ENCODE measurements at regions not wholly inside any gene's neighbourhood (a gene's known extent, or its start where the extent isn't known, plus 50 kb on each side); places are given as distances from the start of the nearest gene placed in this dataset.

DNA sequence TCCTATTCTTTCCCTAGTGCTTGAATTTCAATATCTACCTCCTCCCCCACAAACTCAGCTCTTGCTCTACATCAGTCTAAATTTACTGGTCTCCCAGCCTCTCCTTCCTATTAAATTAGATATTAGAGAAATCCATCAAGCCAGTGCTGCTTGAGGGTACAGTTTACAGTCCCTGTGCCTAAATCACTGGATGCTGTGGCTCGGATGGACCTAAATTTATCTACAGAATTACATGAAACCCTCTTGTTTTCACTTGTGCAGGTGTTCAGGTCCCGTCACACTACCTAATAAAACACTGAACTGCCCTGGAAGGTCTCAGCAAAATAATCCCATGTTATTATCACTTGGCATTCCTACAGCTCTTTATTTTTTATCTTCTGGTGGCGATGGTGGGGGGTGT, 134.7 kb upstream of the E2F8 start:
- no peak for DNase-seq
- in situ Hi-C loops (cut with HindIII; ENCODE audit: low pct_ligation_motif_present, low pct_unique_long_range_greater_than_20kb, low sequenced_read_pairs), result no loop called here

- in situ Hi-C loops (cut with HindIII; ENCODE audit: low pct_ligation_motif_present, low pct_unique_long_range_greater_than_20kb, low sequenced_read_pairs), result no loop called here
- DNase-seq, result peak; percentile 84
Observed at GRCh38 chr11:19374151-19374569, 133.4 kb upstream of the E2F8 start.

DNA sequence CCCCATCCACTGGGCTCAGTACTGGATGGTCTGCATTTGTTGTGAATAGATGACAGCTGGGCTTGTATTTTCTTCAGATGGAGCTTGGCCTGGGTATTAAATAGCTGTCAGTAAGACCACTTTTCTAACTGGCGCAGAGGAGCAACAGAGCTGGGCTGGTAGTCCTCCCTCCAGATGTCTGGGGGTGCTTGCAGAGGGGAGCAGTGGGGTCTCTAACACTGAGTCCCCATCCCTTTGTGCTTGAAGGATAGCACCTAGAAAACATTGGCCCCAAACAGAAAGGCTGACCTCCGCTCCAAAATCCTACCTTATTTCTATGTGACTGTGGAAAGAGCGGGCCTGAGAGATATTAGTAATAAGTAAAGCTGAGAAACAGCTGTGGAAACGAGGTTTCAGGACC, 131.6 kb upstream of the E2F8 start:
- in situ Hi-C loops (cut with HindIII; ENCODE audit: low pct_ligation_motif_present, low pct_unique_long_range_greater_than_20kb, low sequenced_read_pairs), result no loop called here
- DNase-seq, result no peak

- no peak for DNase-seq
- in situ Hi-C loops (cut with HindIII; ENCODE audit: low pct_ligation_motif_present, low pct_unique_long_range_greater_than_20kb, low sequenced_read_pairs), result no loop called here
Observed at GRCh38 chr11:19370100-19370861, 129.5 kb upstream of the E2F8 start.

DNA sequence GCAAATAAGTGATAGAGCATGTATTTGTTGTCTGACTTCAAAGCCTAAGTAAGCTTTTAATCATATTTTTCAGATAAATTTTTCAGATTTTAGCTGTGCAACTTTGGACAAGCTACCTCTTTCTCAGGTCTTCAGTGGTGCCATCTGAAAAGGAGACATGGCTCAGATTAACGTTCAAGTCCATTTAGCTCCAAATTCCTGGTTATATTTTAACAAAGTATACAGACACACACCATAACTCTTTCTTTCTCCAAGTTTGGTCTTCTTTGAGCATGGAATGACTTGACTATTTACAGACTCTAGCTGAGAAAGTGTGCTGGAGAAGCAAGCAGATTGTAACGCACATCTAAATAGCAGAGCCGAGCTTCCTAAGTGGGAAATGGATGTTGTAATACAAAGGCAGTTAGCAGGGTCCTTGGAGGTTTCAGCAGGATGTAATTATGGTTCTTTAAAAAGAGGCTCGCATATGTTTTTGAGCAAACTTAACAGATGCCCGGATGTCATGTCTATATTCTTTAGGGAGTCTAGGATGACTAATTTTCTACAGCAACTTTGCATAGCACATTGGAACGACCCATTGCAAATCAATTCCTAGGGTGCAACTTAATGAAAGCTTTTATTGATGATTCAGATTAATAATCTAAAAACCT, 128.1 kb upstream of the E2F8 start:
- in situ Hi-C loops (cut with HindIII; ENCODE audit: low pct_ligation_motif_present, low pct_unique_long_range_greater_than_20kb, low sequenced_read_pairs), result no loop called here

DNA sequence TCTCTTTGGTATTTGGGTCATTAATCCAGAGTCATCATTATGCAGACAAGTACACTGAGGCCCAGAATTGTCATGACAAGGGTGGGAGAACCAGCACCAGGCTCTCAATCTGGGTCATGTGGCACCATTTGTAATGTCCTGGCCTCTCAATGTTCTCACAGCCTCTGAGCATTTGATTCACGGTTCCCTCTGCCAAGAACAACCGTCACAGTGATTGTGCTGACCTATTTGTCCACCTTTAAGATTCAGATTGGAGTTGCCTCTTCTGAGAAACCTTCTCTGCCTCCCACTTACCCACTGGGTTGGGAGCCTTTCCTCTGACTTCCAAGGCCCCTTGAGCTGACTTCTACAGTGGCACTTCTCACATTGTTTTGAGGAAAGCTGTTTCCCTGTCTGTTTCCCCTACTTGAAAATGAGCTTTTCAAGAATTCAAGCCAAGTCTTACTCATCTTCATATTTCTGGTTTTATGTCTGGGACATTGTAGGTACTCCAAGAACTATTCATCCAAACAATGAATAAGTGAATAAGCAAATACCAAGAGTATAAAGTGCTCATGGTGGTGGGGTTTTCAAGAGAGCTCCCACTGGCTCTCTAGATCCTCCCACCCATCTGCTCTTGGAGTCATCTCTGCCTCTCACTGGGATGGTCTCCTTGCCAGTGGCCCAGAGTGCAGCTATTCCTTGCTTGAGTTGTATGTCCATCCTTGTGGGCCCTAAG, 126.4 kb upstream of the E2F8 start:
- peak; percentile 15 for DNase-seq
- in situ Hi-C loops (cut with HindIII; ENCODE audit: low pct_ligation_motif_present, low pct_unique_long_range_greater_than_20kb, low sequenced_read_pairs), result no loop called here

More for the DNA sequence above, 128.1 kb upstream of the E2F8 start:
- DNase-seq, result no peak

DNA sequence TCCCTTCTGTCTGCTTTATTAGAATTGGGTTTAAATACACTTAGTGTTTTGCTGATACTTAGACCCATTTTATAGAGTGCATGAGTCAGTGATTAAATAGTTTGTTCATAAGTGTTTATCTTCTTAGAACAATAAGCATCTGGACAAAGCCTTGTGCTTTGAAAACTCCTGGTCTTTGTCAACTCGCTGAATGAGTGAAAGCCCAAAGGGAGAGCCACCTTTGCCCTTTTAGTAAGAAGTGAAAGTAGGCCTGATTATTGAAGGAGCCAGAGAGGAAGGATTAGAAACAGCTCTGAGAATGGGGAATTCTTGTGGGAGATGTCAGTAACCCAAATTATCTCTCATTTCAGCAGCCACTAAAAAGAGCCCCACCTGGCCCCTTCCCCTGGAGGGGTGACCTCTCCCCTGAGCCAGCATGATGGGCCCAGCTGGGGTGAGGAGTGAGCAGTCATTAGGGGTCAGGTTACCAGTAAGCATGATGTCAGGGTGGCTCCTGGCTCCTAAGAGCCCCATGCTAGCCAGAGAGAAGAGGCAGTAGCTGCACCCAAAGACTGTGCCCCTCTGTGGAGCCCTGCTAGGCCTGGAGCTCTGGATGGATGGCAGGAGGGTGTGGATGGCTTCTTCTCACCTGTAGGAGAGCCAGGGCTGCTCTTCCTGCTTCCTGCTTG, 125.1 kb upstream of the E2F8 start:
- DNase-seq, result no peak
- in situ Hi-C loops (cut with HindIII; ENCODE audit: low pct_ligation_motif_present, low pct_unique_long_range_greater_than_20kb, low sequenced_read_pairs), result no loop called here

DNA sequence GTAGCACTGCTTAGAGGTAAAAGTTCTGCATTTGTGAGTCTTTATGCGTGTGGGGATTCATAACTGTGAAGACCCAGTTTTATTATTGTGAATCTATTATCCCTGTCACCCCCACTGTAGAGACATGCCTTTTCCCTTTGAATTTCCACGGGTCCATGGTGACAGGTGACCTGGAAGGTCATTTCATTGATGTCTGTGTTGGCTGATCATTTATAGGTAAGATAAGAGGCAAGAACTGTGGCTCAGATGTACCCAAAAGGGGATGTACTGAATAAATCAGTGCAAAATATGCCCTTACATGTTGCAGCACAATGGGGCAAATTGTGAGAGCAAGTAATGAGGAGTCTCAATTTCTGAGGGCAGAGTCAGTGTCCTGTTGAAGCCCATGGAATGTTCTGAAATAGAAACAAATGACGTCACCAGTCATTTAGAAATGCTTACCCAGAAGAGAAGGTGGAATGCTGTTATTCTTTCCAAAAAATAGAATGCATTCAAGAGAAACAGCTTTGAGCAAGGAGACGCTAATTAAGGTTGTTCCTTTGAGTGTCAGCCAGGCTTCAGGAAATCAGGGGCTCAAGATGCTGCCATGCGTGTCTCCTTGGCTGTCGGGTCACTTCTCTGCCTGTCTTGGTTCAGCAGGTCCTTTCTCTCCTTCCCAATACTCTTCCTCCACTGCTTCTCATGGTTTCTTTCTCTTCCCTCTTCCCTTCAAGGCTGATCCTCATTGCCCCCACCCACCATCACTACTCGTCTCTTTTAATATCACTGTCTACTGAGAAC, 118.7 kb upstream of the E2F8 start:
- in situ Hi-C loops (cut with HindIII; ENCODE audit: low pct_ligation_motif_present, low pct_unique_long_range_greater_than_20kb, low sequenced_read_pairs), result no loop called here
- no peak for DNase-seq

DNA sequence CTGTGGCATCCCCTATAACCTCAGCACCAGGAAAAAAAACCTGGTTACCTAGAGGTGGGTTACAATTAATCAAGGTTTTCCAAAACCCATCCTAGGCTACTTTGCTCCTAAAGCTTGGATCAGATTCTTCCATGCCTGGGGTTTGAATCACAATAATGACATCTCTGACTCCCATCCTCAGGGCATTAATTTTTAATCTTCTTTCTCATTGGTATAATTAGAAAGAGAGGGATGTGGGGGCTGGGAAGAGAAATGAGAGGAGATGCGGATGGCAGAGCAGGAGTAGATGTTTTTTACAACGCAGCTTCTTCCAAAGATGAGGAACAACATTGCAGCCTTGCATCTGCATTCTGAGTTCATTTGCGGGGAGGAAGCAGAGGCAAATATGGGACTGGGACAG, 117.2 kb upstream of the E2F8 start:
- DNase-seq, result no peak
- in situ Hi-C loops (cut with HindIII; ENCODE audit: low pct_ligation_motif_present, low pct_unique_long_range_greater_than_20kb, low sequenced_read_pairs), result no loop called here

GRCh38 chr11:19355601-19356000, 114.9 kb upstream of the E2F8 start:
- in situ Hi-C loops (cut with HindIII; ENCODE audit: low pct_ligation_motif_present, low pct_unique_long_range_greater_than_20kb, low sequenced_read_pairs), result no loop called here
- no peak for DNase-seq

DNA sequence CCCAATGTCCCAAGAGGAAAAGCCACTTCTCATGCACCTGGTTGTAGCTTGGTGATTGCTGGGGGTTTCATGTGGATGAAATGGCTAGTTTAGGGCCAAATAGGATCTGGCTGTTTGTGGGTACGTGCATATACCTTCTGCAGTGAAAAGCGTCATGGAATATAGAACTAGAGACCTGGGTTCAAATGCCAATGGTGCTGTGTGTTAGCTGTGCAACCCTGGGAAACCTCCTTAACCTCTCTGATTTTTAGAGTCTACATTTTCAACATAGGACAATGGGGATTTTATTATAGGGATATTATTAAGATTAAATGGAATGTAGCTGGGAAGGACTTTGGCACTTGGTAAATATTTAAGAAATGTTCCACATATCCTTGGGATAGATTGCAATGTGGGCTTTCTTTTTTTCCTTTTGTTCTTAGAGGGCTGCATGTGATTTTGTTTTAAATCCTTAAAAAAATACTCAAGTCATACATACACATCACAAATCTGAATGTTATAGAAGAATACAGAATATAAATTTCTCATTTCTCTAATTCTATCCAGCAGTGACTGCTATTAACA, 112.6 kb upstream of the E2F8 start:
- in situ Hi-C loops (cut with HindIII; ENCODE audit: low pct_ligation_motif_present, low pct_unique_long_range_greater_than_20kb, low sequenced_read_pairs), result no loop called here
- DNase-seq, result no peak

- no peak for DNase-seq
- in situ Hi-C loops (cut with HindIII; ENCODE audit: low pct_ligation_motif_present, low pct_unique_long_range_greater_than_20kb, low sequenced_read_pairs), result no loop called here
Observed at GRCh38 chr11:19352771-19353160, 112.0 kb upstream of the E2F8 start.

DNA sequence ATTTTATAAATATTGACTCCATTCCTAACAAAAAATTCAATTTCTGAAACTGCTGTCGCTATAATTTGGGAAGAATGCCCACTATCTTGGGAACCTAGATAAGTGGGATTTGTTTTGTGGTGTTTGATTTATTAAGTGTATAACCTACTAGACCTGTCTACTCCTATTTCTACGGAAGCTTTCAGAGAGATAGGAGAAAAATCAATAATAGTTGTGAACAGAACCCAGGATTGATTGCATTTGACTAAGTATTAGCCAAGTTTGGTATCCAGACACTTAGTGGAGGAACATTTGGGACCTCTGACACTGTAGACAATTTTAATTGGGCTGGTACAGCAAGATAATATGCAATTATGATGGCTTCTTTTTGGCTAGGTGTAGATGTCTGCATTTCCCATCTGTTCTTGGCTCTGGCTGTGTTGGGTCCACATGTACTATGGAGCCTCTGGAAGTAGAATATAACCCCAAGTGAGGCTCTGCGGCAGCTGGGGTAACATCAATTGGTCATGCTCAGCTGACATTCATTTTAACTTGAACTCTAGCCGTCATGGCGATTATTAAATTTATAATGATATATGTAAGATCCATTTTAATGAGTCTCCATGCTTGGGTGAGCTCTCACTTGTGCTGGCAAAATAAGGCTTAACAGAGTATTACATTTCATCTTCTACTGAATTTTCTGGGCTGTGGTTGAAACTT, 111.5 kb upstream of the E2F8 start:
- in situ Hi-C loops (cut with HindIII; ENCODE audit: low pct_ligation_motif_present, low pct_unique_long_range_greater_than_20kb, low sequenced_read_pairs), result no loop called here
- no peak for DNase-seq

- in situ Hi-C loops (cut with HindIII; ENCODE audit: low pct_ligation_motif_present, low pct_unique_long_range_greater_than_20kb, low sequenced_read_pairs), result no loop called here
- no peak for DNase-seq
Observed at GRCh38 chr11:19351426-19351825, 110.7 kb upstream of the E2F8 start.

GRCh38 chr11:19350160-19350559, 109.4 kb upstream of the E2F8 start:
- in situ Hi-C loops (cut with HindIII; ENCODE audit: low pct_ligation_motif_present, low pct_unique_long_range_greater_than_20kb, low sequenced_read_pairs), result no loop called here
- DNase-seq, result no peak

GRCh38 chr11:19349340-19350025, 108.7 kb upstream of the E2F8 start:
- in situ Hi-C loops (cut with HindIII; ENCODE audit: low pct_ligation_motif_present, low pct_unique_long_range_greater_than_20kb, low sequenced_read_pairs), result no loop called here
- no peak for DNase-seq

- in situ Hi-C loops (cut with HindIII; ENCODE audit: low pct_ligation_motif_present, low pct_unique_long_range_greater_than_20kb, low sequenced_read_pairs), result no loop called here
- DNase-seq, result no peak
Observed at GRCh38 chr11:19347911-19348310, 107.2 kb upstream of the E2F8 start.
